ENCODE measurements at regions not wholly inside any gene's neighbourhood (a gene's known extent, or its start where the extent isn't known, plus 50 kb on each side); places are given as distances from the start of the nearest gene placed in this dataset.

DNA sequence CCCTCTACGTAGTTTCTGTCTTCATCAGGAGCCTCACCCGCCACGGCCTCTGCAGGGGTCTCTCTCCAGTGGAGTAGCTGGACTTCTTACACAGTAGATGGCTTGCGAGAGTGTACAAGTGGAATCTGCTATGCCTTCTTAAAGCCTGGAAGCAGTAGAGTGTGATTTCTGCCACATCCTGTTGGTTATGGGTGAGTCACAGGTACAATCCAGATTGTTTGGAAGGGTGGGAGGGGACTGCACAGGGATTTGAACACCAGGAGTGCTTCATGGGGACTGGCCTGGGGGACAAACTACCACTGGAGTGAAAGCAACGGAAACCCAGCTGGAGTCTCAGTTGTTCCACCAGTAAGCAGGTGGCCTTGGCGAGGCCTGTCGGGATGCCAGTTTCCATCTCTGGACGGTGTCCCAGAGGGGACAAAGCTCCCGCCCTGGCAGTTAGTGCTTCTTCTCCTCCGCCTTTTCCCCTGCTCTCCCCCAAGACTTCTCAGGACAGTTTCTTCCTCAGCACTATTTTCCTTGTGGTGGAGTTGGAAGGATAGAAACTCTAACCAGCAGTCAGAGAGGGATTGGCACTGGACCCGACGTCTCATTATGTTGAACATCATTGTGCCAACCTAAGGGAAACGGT, 85.0 kb upstream of the RCN1 start:
- H3K9ac ChIP-seq (ENCODE audit: control insufficient read depth, extremely low read depth, insufficient read depth, low read length), result no peak overlapping the region
- TF ChIP-seq, protein P1, sequence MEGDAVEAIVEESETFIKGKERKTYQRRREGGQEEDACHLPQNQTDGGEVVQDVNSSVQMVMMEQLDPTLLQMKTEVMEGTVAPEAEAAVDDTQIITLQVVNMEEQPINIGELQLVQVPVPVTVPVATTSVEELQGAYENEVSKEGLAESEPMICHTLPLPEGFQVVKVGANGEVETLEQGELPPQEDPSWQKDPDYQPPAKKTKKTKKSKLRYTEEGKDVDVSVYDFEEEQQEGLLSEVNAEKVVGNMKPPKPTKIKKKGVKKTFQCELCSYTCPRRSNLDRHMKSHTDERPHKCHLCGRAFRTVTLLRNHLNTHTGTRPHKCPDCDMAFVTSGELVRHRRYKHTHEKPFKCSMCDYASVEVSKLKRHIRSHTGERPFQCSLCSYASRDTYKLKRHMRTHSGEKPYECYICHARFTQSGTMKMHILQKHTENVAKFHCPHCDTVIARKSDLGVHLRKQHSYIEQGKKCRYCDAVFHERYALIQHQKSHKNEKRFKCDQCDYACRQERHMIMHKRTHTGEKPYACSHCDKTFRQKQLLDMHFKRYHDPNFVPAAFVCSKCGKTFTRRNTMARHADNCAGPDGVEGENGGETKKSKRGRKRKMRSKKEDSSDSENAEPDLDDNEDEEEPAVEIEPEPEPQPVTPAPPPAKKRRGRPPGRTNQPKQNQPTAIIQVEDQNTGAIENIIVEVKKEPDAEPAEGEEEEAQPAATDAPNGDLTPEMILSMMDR (optimal IDR thresholded peaks at IDR 0.05 in 1 of 3, IDR thresholded peaks at IDR 0.05 in 1 of 3, conservative IDR thresholded peaks at IDR 0.05 in 1 of 3; ENCODE audit: extremely low read depth in 1 of 3, insufficient read depth in 2 of 3, low read length in 3 of 3), result no peak
- no peaks in the 10 kb centered on the region for H3K9me1 ChIP-seq (ENCODE audit: control insufficient read depth, extremely low read depth, insufficient read depth, low read length)
- no peaks in the 10 kb centered on the region for H4K20me1 ChIP-seq (ENCODE audit: control insufficient read depth, extremely low read depth, insufficient read depth, low read length)
- H3K27me3 ChIP-seq (ENCODE audit: control insufficient read depth, extremely low read depth, insufficient read depth, low read length), result peaks cover 8% of the 10 kb centered on the region
- no peak overlapping the region for H3K27ac ChIP-seq (ENCODE audit: control insufficient read depth, insufficient read depth, low read length)
- no peak overlapping the region for H2AFZ ChIP-seq (ENCODE audit: control insufficient read depth, low read length)
- FAIRE-seq, result peak; percentile 44
- peak overlapping the region; percentile 6 for H3K4me2 ChIP-seq (ENCODE audit: control insufficient read depth, extremely low read depth, insufficient read depth, low read depth, low read length)
- H3K9me3 ChIP-seq (ENCODE audit: control insufficient read depth, low read depth, low read length), result no peaks in the 10 kb centered on the region
- H3K4me3 ChIP-seq (ENCODE audit: control insufficient read depth in 2 of 3, extremely low read depth in 1 of 3, insufficient read depth in 2 of 3, low read depth in 1 of 3, low read length in 3 of 3), result no peak overlapping the region
- H3K79me2 ChIP-seq (ENCODE audit: control insufficient read depth, insufficient read depth, low read length), result no peaks in the 10 kb centered on the region
- H3K36me3 ChIP-seq (ENCODE audit: control insufficient read depth in 2 of 2, extremely low read depth in 1 of 2, insufficient read depth in 2 of 2, low read length in 2 of 2), result no peaks in the 10 kb centered on the region
- dilution Hi-C loops (cut with MboI; ENCODE audit: extremely low pct_ligation_motif_present, low sequenced_read_pairs), result no loop called here
- peaks cover 3% of the 10 kb centered on the region for H3K4me1 ChIP-seq (ENCODE audit: control insufficient read depth, extremely low read depth, insufficient read depth, low read length)
- DNase-seq (ENCODE audit: low read depth, low spot score), result no peak

GRCh38 chr11:32003335-32003734, 87.5 kb upstream of the RCN1 start:
- H3K79me2 ChIP-seq (ENCODE audit: control insufficient read depth, insufficient read depth, low read length), result no peaks in the 10 kb centered on the region
- H3K4me2 ChIP-seq (ENCODE audit: control insufficient read depth, extremely low read depth, insufficient read depth, low read depth, low read length), result no peak overlapping the region
- no peak overlapping the region for H3K9ac ChIP-seq (ENCODE audit: control insufficient read depth, extremely low read depth, insufficient read depth, low read length)
- H3K9me1 ChIP-seq (ENCODE audit: control insufficient read depth, extremely low read depth, insufficient read depth, low read length), result no peaks in the 10 kb centered on the region
- TF ChIP-seq, protein P1 (optimal IDR thresholded peaks at IDR 0.05 in 1 of 3, IDR thresholded peaks at IDR 0.05 in 1 of 3, conservative IDR thresholded peaks at IDR 0.05 in 1 of 3; ENCODE audit: extremely low read depth in 1 of 3, insufficient read depth in 2 of 3, low read length in 3 of 3), result no peak
- no peak for TF ChIP-seq EZH2 (IDR thresholded peaks at IDR 0.05; ENCODE audit: low read length)
- DNase-seq (ENCODE audit: low read depth, low spot score) (no peak), FAIRE-seq (no peak)
- H3K4me3 ChIP-seq (ENCODE audit: control insufficient read depth in 2 of 3, extremely low read depth in 1 of 3, insufficient read depth in 2 of 3, low read depth in 1 of 3, low read length in 3 of 3), result no peak overlapping the region
- dilution Hi-C loops (cut with MboI; ENCODE audit: extremely low pct_ligation_motif_present, low sequenced_read_pairs), result no loop called here
- peaks cover 3% of the 10 kb centered on the region for H3K4me1 ChIP-seq (ENCODE audit: control insufficient read depth, extremely low read depth, insufficient read depth, low read length)
- no peak overlapping the region for H2AFZ ChIP-seq (ENCODE audit: control insufficient read depth, low read length)
- no peaks in the 10 kb centered on the region for H3K36me3 ChIP-seq (ENCODE audit: control insufficient read depth in 2 of 2, extremely low read depth in 1 of 2, insufficient read depth in 2 of 2, low read length in 2 of 2)
- H3K9me3 ChIP-seq (ENCODE audit: control insufficient read depth, low read depth, low read length), result no peaks in the 10 kb centered on the region
- H3K27me3 ChIP-seq (ENCODE audit: control insufficient read depth, extremely low read depth, insufficient read depth, low read length), result peaks cover 3% of the 10 kb centered on the region
- H4K20me1 ChIP-seq (ENCODE audit: control insufficient read depth, extremely low read depth, insufficient read depth, low read length), result no peaks in the 10 kb centered on the region
- H3K27ac ChIP-seq (ENCODE audit: control insufficient read depth, insufficient read depth, low read length), result no peak overlapping the region
